K562 (cell line): ENCODE measurements at regions not wholly inside any gene's neighbourhood (a gene's known extent, or its start where the extent isn't known, plus 50 kb on each side); places are given as distances from the start of the nearest gene placed in this dataset.

Source experiments
- ATAC-seq: fragments of 200-7000 bp; cut with Tn5 transposase; 3 replicates; pipeline ENCODE4 v1.9.1; 2020; ENCODE audit warnings: moderate library complexity
- BruUV-seq: library from RNA; stranded (reverse); fragments of 400-500 nt; replicated peaks from 2 replicates; lab custom pipeline; 2021; lab: Mats Ljungman, UMichigan
- CTCF ChIA-PET: fragments of 300-600 bp; formaldehyde crosslinking; extraction: SDS; loops from one replicate; lab custom pipeline; 2021; ENCODE audit warnings: low intra/inter-chr PET ratio; lab: Yijun Ruan, JAX
- POLR2A ChIA-PET: fragments of 300-600, 350-650 bp; sonication (Branson Sonifier 250); formaldehyde crosslinking; extraction: SDS; loops from one replicate; lab custom pipeline; 2021; ENCODE audit warnings: antibody characterized with exemption, inconsistent platforms; lab: Yijun Ruan, JAX
- DNase-seq, 4 experiments: peaks; one replicate each; pipeline versions ENCODE4 v3.0.0 to v3.0.0-alpha.2; 2011 to 2018; ENCODE audit warnings: low spot score in 3 of 4, mixed read lengths in 3 of 4; ENCODE audit errors: extremely low read depth in 1 of 4
- FAIRE-seq: peaks from 2 replicates; lab custom pipeline; 2011; peaks lifted over from hg19 to GRCh38; lab: Jason Lieb, UNC
- H2AFZ ChIP-seq: 2 replicates; pipeline ENCODE4 v1.6.0; 2011; ENCODE audit warnings: low read depth, low read length, control low read depth, inconsistent platforms
- H3K27ac ChIP-seq: fragments of 200-600 bp; 3 replicates; pipeline ENCODE4 v1.8.0; 2011; ENCODE audit warnings: low read depth, mild to moderate bottlenecking, control low read depth, inconsistent platforms, low read length, moderate library complexity, mixed read lengths; ENCODE audit errors: extremely low read depth
- H3K27me3 ChIP-seq, 2 experiments: fragments of 300-600 bp in 1 of 2; 2 replicates in 1 of 2; 3 replicates in 1 of 2; pipeline versions ENCODE4 v1.6.0 to v1.8.0; 2011; ENCODE audit warnings: inconsistent platforms in 2 of 2, low read length in 2 of 2, mild to moderate bottlenecking in 1 of 2, mixed read lengths in 1 of 2, moderate library complexity in 1 of 2; ENCODE audit not compliant: control insufficient read depth in 2 of 2, insufficient read depth in 2 of 2
- H3K36me3 ChIP-seq: fragments of 300-600 bp; 3 replicates; pipeline ENCODE4 v1.8.0; 2011; ENCODE audit warnings: mild to moderate bottlenecking, low read length, inconsistent platforms; ENCODE audit not compliant: control insufficient read depth, insufficient read depth
- H3K4me1 ChIP-seq, 2 experiments: fragments of 200-600 bp in 1 of 2; replicated peaks in 1 of 2; 2 replicates in 1 of 2; 3 replicates in 1 of 2; pipeline versions ENCODE4 v1.5.1 to v1.8.0; 2011; ENCODE audit warnings: inconsistent platforms in 2 of 2, low read length in 2 of 2, mild to moderate bottlenecking in 1 of 2, mixed read lengths in 1 of 2, moderate library complexity in 1 of 2; ENCODE audit not compliant: control insufficient read depth in 2 of 2, insufficient read depth in 2 of 2
- H3K4me2 ChIP-seq: 2 replicates; pipeline ENCODE4 v1.6.1; 2011; ENCODE audit warnings: low read length, control low read depth, inconsistent platforms, mixed read lengths; ENCODE audit not compliant: insufficient read depth
- H3K4me3 ChIP-seq: fragments of 200-600 bp; sonication (generic), shearing (Covaris generic); 2 replicates; pipeline ENCODE4 v1.5.1; 2016; ENCODE audit warnings: control low read depth, inconsistent platforms
- H3K79me2 ChIP-seq: fragments of 200-600 bp; 3 replicates; pipeline ENCODE4 v1.8.0; 2011; ENCODE audit warnings: low read length, inconsistent platforms; ENCODE audit not compliant: control insufficient read depth, insufficient read depth
- H3K9ac ChIP-seq, 2 experiments: 2 replicates each; pipeline versions ENCODE4 v1.6.0 to v1.6.1; 2011; ENCODE audit warnings: low read depth in 2 of 2, low read length in 2 of 2, control low read depth in 1 of 2, inconsistent platforms in 1 of 2, mild to moderate bottlenecking in 1 of 2, mixed read lengths in 1 of 2; ENCODE audit not compliant: insufficient read depth in 1 of 2
- H3K9me1 ChIP-seq: one replicate; pipeline ENCODE4 v1.6.0; 2011; ENCODE audit warnings: inconsistent platforms, mild to moderate bottlenecking, low read length, moderate library complexity; ENCODE audit not compliant: control insufficient read depth, insufficient read depth
- H3K9me3 ChIP-seq: replicated peaks from 2 replicates; pipeline ENCODE4 v1.5.1; 2011; ENCODE audit warnings: low read depth, low read length, inconsistent platforms; ENCODE audit not compliant: control insufficient read depth, insufficient read depth
- H4K20me1 ChIP-seq: replicated peaks from 2 replicates; pipeline ENCODE4 v1.6.1; 2011; ENCODE audit warnings: low read length, inconsistent platforms, mixed read lengths; ENCODE audit not compliant: control insufficient read depth, insufficient read depth
- NELFE ChIP-seq: IDR thresholded peaks from 2 replicates; pipeline ENCODE4 v1.6.1; 2011; ENCODE audit warnings: mild to moderate bottlenecking; ENCODE audit not compliant: insufficient read depth, insufficient read length
- SAP30 ChIP-seq: fragments of 200-600 bp; sonication (generic); IDR thresholded peaks from 2 replicates; pipeline ENCODE4 v1.6.1; 2012; ENCODE audit warnings: borderline replicate concordance, low read depth, mild to moderate bottlenecking, moderate library complexity, low read length, control low read depth, inconsistent platforms; ENCODE audit not compliant: insufficient read depth, poor library complexity, severe bottlenecking
- ZNF24 ChIP-seq: fragments of 450-650 bp; IDR thresholded peaks from 2 replicates; pipeline ENCODE4 v1.6.1; 2016
- ZZZ3 ChIP-seq: fragments of 450-650 bp; IDR thresholded peaks from 2 replicates; pipeline ENCODE4 v1.6.1; 2016; ENCODE audit warnings: antibody characterized with exemption, mild to moderate bottlenecking, moderate library complexity
- WGBS: fragments of 100-300 bp; shearing (Covaris generic); methylation state at CpG from one replicate; pipeline ENCODE4 v1.1.6; 2016; ENCODE audit warnings: low coverage, mixed read lengths; ENCODE audit not compliant: insufficient coverage; ENCODE audit errors: missing lambda C conversion rate; 5-methylcytosine and 5-hydroxymethylcytosine counted together
- in situ Hi-C: fragments of 300-500 bp; cut with MboI; formaldehyde crosslinking; loops from 4 replicates; pipeline ENCODE4 v1.15.0; 2018; ENCODE audit warnings: inconsistent platforms, mixed read lengths
- intact Hi-C: fragments of 100-400 bp; cut with micrococcal nuclease; formaldehyde crosslinking; loops from 2 replicates; pipeline ENCODE4 v1.14.2; 2022
- TF ChIP-seq, protein P1 (sequence below): fragments of 450-650 bp; formaldehyde crosslinking; IDR thresholded peaks from 2 replicates; pipeline ENCODE4 v1.4.0; 2022; ENCODE audit warnings: mild to moderate bottlenecking, moderate library complexity
- TF ChIP-seq, protein P2 (sequence below): fragments of 200-600 bp; sonication (generic); IDR thresholded peaks from one replicate; pipeline ENCODE4 v1.6.1; 2012; ENCODE audit warnings: mild to moderate bottlenecking, low read depth, low read length, inconsistent platforms

DNA sequence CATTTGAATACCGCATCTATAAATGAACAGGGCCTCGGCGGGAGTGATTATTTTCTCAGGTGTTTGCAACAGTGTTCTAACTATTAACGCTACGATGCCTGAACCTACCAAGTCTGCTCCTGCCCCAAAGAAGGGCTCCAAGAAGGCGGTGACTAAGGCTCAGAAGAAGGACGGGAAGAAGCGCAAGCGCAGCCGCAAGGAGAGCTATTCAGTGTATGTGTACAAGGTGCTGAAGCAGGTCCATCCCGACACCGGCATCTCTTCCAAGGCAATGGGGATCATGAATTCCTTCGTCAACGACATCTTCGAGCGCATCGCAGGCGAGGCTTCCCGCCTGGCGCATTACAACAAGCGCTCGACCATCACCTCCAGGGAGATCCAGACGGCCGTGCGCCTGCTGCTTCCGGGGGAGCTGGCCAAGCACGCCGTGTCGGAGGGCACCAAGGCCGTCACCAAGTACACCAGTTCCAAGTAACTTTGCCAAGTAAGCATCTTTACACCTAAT is 70.9 kb downstream of the HFE start:
- peak overlapping the region; percentile 85 for H3K27ac ChIP-seq
- no TSS peak for BruUV-seq
- FAIRE-seq, result no peak
- TF ChIP-seq, protein P1, sequence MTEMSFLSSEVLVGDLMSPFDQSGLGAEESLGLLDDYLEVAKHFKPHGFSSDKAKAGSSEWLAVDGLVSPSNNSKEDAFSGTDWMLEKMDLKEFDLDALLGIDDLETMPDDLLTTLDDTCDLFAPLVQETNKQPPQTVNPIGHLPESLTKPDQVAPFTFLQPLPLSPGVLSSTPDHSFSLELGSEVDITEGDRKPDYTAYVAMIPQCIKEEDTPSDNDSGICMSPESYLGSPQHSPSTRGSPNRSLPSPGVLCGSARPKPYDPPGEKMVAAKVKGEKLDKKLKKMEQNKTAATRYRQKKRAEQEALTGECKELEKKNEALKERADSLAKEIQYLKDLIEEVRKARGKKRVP (CRISPR knock-in tag), result no peak
- no peak for TF ChIP-seq ZNF24
- peak; percentile 71 for TF ChIP-seq SAP30
- TF ChIP-seq ZZZ3, result no peak
- TF ChIP-seq NELFE, result no peak
- TF ChIP-seq, protein P2, sequence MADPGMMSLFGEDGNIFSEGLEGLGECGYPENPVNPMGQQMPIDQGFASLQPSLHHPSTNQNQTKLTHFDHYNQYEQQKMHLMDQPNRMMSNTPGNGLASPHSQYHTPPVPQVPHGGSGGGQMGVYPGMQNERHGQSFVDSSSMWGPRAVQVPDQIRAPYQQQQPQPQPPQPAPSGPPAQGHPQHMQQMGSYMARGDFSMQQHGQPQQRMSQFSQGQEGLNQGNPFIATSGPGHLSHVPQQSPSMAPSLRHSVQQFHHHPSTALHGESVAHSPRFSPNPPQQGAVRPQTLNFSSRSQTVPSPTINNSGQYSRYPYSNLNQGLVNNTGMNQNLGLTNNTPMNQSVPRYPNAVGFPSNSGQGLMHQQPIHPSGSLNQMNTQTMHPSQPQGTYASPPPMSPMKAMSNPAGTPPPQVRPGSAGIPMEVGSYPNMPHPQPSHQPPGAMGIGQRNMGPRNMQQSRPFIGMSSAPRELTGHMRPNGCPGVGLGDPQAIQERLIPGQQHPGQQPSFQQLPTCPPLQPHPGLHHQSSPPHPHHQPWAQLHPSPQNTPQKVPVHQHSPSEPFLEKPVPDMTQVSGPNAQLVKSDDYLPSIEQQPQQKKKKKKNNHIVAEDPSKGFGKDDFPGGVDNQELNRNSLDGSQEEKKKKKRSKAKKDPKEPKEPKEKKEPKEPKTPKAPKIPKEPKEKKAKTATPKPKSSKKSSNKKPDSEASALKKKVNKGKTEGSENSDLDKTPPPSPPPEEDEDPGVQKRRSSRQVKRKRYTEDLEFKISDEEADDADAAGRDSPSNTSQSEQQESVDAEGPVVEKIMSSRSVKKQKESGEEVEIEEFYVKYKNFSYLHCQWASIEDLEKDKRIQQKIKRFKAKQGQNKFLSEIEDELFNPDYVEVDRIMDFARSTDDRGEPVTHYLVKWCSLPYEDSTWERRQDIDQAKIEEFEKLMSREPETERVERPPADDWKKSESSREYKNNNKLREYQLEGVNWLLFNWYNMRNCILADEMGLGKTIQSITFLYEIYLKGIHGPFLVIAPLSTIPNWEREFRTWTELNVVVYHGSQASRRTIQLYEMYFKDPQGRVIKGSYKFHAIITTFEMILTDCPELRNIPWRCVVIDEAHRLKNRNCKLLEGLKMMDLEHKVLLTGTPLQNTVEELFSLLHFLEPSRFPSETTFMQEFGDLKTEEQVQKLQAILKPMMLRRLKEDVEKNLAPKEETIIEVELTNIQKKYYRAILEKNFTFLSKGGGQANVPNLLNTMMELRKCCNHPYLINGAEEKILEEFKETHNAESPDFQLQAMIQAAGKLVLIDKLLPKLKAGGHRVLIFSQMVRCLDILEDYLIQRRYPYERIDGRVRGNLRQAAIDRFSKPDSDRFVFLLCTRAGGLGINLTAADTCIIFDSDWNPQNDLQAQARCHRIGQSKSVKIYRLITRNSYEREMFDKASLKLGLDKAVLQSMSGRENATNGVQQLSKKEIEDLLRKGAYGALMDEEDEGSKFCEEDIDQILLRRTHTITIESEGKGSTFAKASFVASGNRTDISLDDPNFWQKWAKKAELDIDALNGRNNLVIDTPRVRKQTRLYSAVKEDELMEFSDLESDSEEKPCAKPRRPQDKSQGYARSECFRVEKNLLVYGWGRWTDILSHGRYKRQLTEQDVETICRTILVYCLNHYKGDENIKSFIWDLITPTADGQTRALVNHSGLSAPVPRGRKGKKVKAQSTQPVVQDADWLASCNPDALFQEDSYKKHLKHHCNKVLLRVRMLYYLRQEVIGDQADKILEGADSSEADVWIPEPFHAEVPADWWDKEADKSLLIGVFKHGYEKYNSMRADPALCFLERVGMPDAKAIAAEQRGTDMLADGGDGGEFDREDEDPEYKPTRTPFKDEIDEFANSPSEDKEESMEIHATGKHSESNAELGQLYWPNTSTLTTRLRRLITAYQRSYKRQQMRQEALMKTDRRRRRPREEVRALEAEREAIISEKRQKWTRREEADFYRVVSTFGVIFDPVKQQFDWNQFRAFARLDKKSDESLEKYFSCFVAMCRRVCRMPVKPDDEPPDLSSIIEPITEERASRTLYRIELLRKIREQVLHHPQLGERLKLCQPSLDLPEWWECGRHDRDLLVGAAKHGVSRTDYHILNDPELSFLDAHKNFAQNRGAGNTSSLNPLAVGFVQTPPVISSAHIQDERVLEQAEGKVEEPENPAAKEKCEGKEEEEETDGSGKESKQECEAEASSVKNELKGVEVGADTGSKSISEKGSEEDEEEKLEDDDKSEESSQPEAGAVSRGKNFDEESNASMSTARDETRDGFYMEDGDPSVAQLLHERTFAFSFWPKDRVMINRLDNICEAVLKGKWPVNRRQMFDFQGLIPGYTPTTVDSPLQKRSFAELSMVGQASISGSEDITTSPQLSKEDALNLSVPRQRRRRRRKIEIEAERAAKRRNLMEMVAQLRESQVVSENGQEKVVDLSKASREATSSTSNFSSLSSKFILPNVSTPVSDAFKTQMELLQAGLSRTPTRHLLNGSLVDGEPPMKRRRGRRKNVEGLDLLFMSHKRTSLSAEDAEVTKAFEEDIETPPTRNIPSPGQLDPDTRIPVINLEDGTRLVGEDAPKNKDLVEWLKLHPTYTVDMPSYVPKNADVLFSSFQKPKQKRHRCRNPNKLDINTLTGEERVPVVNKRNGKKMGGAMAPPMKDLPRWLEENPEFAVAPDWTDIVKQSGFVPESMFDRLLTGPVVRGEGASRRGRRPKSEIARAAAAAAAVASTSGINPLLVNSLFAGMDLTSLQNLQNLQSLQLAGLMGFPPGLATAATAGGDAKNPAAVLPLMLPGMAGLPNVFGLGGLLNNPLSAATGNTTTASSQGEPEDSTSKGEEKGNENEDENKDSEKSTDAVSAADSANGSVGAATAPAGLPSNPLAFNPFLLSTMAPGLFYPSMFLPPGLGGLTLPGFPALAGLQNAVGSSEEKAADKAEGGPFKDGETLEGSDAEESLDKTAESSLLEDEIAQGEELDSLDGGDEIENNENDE, result no peak

More for the DNA sequence above, 70.9 kb downstream of the HFE start:
- Histone ChIP-seq H3K27me3 (no peaks in the 10 kb centered on the region), H3K4me1 (peaks cover 12 to 19% of the 10 kb centered on the region in 2 experiments; a peak in 4 of 5 replicates), H3K9me3 (no peaks in the 10 kb centered on the region), H3K79me2 (peaks cover 67% of the 10 kb centered on the region), H2AFZ (no peak overlapping the region; the same call in 1 of the 2 replicates), H3K4me3 (peak overlapping the region; percentile 65), H3K9ac (peak overlapping the region; percentile 83 to 92), H3K4me2 (peak overlapping the region; percentile 92), H3K36me3 (peaks cover 21% of the 10 kb centered on the region), H3K9me1 (no peaks in the 10 kb centered on the region), H4K20me1 (peaks cover 28% of the 10 kb centered on the region)
- intact Hi-C loops (loop anchor here (1.0 kb wide), 1 partner anchor 58 kb away; a partner anchor contains a TSS), in situ Hi-C loops (no loop called here)
- DNase-seq (peak in 3 of 4 experiments; percentile 38 to 95 (median 49)), ATAC-seq (peak; percentile 47)
- CTCF ChIA-PET, result no interaction called here
- 0% methylated on average over 30 of the region's 30 CpGs for WGBS
- POLR2A ChIA-PET, result interaction anchor here (0.5 to 10.4 kb wide), 50 partner anchors 11 to 1735 kb away, joined by 3 to 465 read pairs (median 8); partner anchors contain the start of gene HFE
